ENCODE measurements at regions not wholly inside any gene's neighbourhood (a gene's known extent, or its start where the extent isn't known, plus 50 kb on each side); places are given as distances from the start of the nearest gene placed in this dataset.

GRCh38 chr21:27831816-27832569, 865.1 kb upstream of the ADAMTS5 start:
- TF ChIP-seq CTCF (IDR thresholded peaks at IDR 0.05) (no peak), POLR2A (IDR thresholded peaks at IDR 0.05) (no peak)
